Tibial nerve (tissue), 4 donors: ENCODE measurements at regions not wholly inside any gene's neighbourhood (a gene's known extent, or its start where the extent isn't known, plus 50 kb on each side); places are given as distances from the start of the nearest gene placed in this dataset.

Source experiments
- DNase-seq, 2 donors: peaks; one replicate each; pipeline ENCODE4 v3.0.0-alpha.2; 2019; ENCODE audit warnings: low spot score in 2 of 2
- H3K27ac ChIP-seq, 4 donors: fragments of 200-600 bp; sonication (generic) in 3 of 4; one replicate each; pipeline ENCODE4 v1.5.1; 2017 to 2019; ENCODE audit warnings: mild to moderate bottlenecking in 1 of 4
- H3K27me3 ChIP-seq, 2 donors: fragments of 200-600 bp; sonication (generic) in 1 of 2; one replicate each; pipeline versions ENCODE4 v1.5.1 to v1.6.0; 2017 to 2019
- H3K36me3 ChIP-seq, 3 donors: fragments of 200-600 bp; sonication (generic); one replicate each; pipeline ENCODE4 v1.5.1; 2018 to 2019
- H3K4me1 ChIP-seq, 4 donors: fragments of 200-600 bp; sonication (generic) in 3 of 4; one replicate each; pipeline ENCODE4 v1.5.1; 2017 to 2019
- H3K4me3 ChIP-seq, 4 donors: fragments of 200-600 bp; sonication (generic) in 3 of 4; one replicate each; pipeline ENCODE4 v1.5.1; 2017 to 2019; ENCODE audit warnings: mild to moderate bottlenecking in 1 of 4, moderate library complexity in 1 of 4
- H3K9me3 ChIP-seq, 4 donors: fragments of 200-600 bp; sonication (generic) in 3 of 4; one replicate each; pipeline ENCODE4 v1.5.1; 2017 to 2019
- CTCF ChIP-seq, 5 experiments: fragments of 200-600 bp in 3 of 5; fragments of 450-650 bp in 2 of 5; sonication (generic) in 3 of 5; IDR thresholded peaks; one replicate each; pipeline ENCODE4 v1.5.1; 2016 to 2019; ENCODE audit warnings: antibody characterized with exemption in 5 of 5, mild to moderate bottlenecking in 3 of 5, moderate library complexity in 2 of 5
- EP300 ChIP-seq, 2 donors: sonication (generic); formaldehyde crosslinking; IDR thresholded peaks; one replicate each; pipeline ENCODE4 v1.6.1; 2017; ENCODE audit warnings: antibody characterized with exemption in 2 of 2, mild to moderate bottlenecking in 1 of 2
- POLR2A ChIP-seq, 2 donors: fragments of 450-650 bp; IDR thresholded peaks; one replicate each; pipeline ENCODE4 v1.6.1; 2017; ENCODE audit warnings: antibody characterized with exemption in 2 of 2, mild to moderate bottlenecking in 2 of 2, moderate library complexity in 2 of 2
- WGBS, 2 donors: methylation state at CpG; one replicate each; pipeline ENCODE4 v1.1.5; 2018; 5-methylcytosine and 5-hydroxymethylcytosine counted together

- WGBS, 2 donors, result 26 to 33% methylated on average over 2 of the region's 2 CpGs
- Histone ChIP-seq H3K27me3 (no peaks in the 10 kb centered on the region), H3K4me1 (no peaks in the 10 kb centered on the region), H3K9me3 (peaks cover 0 to 3% (median 0%) of the 10 kb centered on the region in 4 donors), H3K27ac (no peak overlapping the region), H3K36me3 (no peaks in the 10 kb centered on the region), H3K4me3 (no peak overlapping the region)
- no peak for DNase-seq
- TF ChIP-seq EP300 (IDR thresholded peaks at IDR 0.05) (no peak), CTCF (IDR thresholded peaks at IDR 0.05) (no peak), POLR2A (IDR thresholded peaks at IDR 0.05) (no peak)
These were observed 568.5 kb downstream of the IQCM start for GRCh38 chr4:149247164-149247563.

- TF ChIP-seq EP300 (IDR thresholded peaks at IDR 0.05), result no peak
- TF ChIP-seq CTCF (IDR thresholded peaks at IDR 0.05), result no peak
- TF ChIP-seq POLR2A (IDR thresholded peaks at IDR 0.05), result no peak
- Histone ChIP-seq H3K9me3 (peaks cover 0 to 3% (median 0%) of the 10 kb centered on the region in 4 donors), H3K27ac (no peak overlapping the region), H3K36me3 (no peaks in the 10 kb centered on the region), H3K27me3 (no peaks in the 10 kb centered on the region), H3K4me1 (no peaks in the 10 kb centered on the region), H3K4me3 (no peak overlapping the region)
- DNase-seq, result no peak
- 83 to 91% methylated on average over 1 of the region's 1 CpG for WGBS, 2 donors
These were observed 570.3 kb downstream of the IQCM start for GRCh38 chr4:149245333-149245732.

GRCh38 chr4:149238097-149238496, 577.5 kb downstream of the IQCM start:
- Histone ChIP-seq H3K9me3 (no peaks in the 10 kb centered on the region), H3K36me3 (no peaks in the 10 kb centered on the region), H3K27me3 (no peaks in the 10 kb centered on the region), H3K4me1 (no peaks in the 10 kb centered on the region), H3K27ac (no peak overlapping the region), H3K4me3 (no peak overlapping the region)
- no peak for TF ChIP-seq EP300 (IDR thresholded peaks at IDR 0.05)
- DNase-seq, result no peak
- WGBS, 2 donors, result 85 to 91% methylated on average over 3 of the region's 3 CpGs

- Histone ChIP-seq H3K36me3 (no peaks in the 10 kb centered on the region), H3K9me3 (no peaks in the 10 kb centered on the region), H3K27ac (no peak overlapping the region), H3K4me1 (no peaks in the 10 kb centered on the region), H3K27me3 (no peaks in the 10 kb centered on the region), H3K4me3 (no peak overlapping the region)
- 93 to 100% methylated on average over 1 of the region's 1 CpG for WGBS, 2 donors
- DNase-seq, result no peak
- no peak for TF ChIP-seq POLR2A (IDR thresholded peaks at IDR 0.05)
- no peak for TF ChIP-seq CTCF (IDR thresholded peaks at IDR 0.05)
- TF ChIP-seq EP300 (IDR thresholded peaks at IDR 0.05), result no peak
These were observed 580.8 kb downstream of the IQCM start for GRCh38 chr4:149234798-149235197.

GRCh38 chr4:149223659-149224058, 592.0 kb downstream of the IQCM start:
- H3K27ac ChIP-seq, result no peak overlapping the region
- no peaks in the 10 kb centered on the region for H3K4me1 ChIP-seq
- DNase-seq, result no peak
- H3K4me3 ChIP-seq, result no peak overlapping the region
- H3K36me3 ChIP-seq, result no peaks in the 10 kb centered on the region
- H3K9me3 ChIP-seq, result peaks cover 0 to 29% (median 5%) of the 10 kb centered on the region in 4 donors
- H3K27me3 ChIP-seq, result no peaks in the 10 kb centered on the region
- no peak for TF ChIP-seq POLR2A (IDR thresholded peaks at IDR 0.05)
- no peak for TF ChIP-seq CTCF (IDR thresholded peaks at IDR 0.05)

- no peak for TF ChIP-seq CTCF (IDR thresholded peaks at IDR 0.05)
- Histone ChIP-seq H3K4me3 (no peak overlapping the region), H3K36me3 (no peaks in the 10 kb centered on the region), H3K27me3 (no peaks in the 10 kb centered on the region), H3K4me1 (no peaks in the 10 kb centered on the region), H3K27ac (no peak overlapping the region), H3K9me3 (peaks cover 0 to 26% (median 5%) of the 10 kb centered on the region in 4 donors)
- no peak for DNase-seq
- WGBS, 2 donors, result 100% methylated on average over 2 of the region's 4 CpGs; no CpG with 5 or more reads in 1 of the 2 donors
These were observed 597.0 kb downstream of the IQCM start for GRCh38 chr4:149218672-149219071.
